IPS-15b (cell line): ENCODE measurements at regions not wholly inside any gene's neighbourhood (a gene's known extent, or its start where the extent isn't known, plus 50 kb on each side); places are given as distances from the start of the nearest gene placed in this dataset.

Experiments
- H3K27me3 ChIP-seq: one replicate; pipeline ENCODE4 v1.6.1; 2013; ENCODE audit warnings: low read length; ENCODE audit not compliant: control insufficient read depth, insufficient read depth
- H3K36me3 ChIP-seq: one replicate; pipeline ENCODE4 v1.6.1; 2013; ENCODE audit warnings: low read length; ENCODE audit not compliant: control insufficient read depth, insufficient read depth
- H3K4me1 ChIP-seq: one replicate; pipeline ENCODE4 v1.6.1; 2013; ENCODE audit warnings: mild to moderate bottlenecking, low read length; ENCODE audit not compliant: control insufficient read depth, insufficient read depth
- H3K4me3 ChIP-seq: one replicate; pipeline ENCODE4 v1.5.1; 2013; ENCODE audit warnings: low read depth, low read length
- H3K9ac ChIP-seq: one replicate; pipeline ENCODE4 v1.6.1; 2013; ENCODE audit warnings: low read depth, mild to moderate bottlenecking, low read length
- H3K9me3 ChIP-seq: one replicate; pipeline ENCODE4 v1.6.1; 2013; ENCODE audit warnings: mild to moderate bottlenecking, low read length; ENCODE audit not compliant: control insufficient read depth, insufficient read depth

DNA sequence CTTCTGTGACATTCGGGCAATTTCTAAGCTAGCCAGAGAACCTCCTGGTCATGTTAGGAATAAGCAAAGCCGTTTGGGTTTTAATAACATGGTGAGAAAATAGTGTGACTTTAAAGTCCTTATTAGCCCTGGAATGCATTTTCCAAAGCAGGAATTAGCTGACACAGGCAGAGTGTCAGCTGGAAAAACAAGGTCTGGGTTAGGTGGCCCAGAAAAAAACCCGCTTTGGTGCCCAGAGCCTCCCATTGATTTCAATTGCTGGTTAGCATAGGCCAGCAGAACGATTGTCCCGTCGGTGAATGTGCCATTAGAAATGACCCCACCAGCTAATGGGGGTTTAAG, 62.1 kb upstream of the CPEB4 start:
- H3K4me3 ChIP-seq, result no peak overlapping the region
- H3K4me1 ChIP-seq, result peaks cover 4% of the 10 kb centered on the region
- H3K36me3 ChIP-seq, result no peaks in the 10 kb centered on the region
- no peaks in the 10 kb centered on the region for H3K9me3 ChIP-seq
- no peak overlapping the region for H3K9ac ChIP-seq
- no peaks in the 10 kb centered on the region for H3K27me3 ChIP-seq

DNA sequence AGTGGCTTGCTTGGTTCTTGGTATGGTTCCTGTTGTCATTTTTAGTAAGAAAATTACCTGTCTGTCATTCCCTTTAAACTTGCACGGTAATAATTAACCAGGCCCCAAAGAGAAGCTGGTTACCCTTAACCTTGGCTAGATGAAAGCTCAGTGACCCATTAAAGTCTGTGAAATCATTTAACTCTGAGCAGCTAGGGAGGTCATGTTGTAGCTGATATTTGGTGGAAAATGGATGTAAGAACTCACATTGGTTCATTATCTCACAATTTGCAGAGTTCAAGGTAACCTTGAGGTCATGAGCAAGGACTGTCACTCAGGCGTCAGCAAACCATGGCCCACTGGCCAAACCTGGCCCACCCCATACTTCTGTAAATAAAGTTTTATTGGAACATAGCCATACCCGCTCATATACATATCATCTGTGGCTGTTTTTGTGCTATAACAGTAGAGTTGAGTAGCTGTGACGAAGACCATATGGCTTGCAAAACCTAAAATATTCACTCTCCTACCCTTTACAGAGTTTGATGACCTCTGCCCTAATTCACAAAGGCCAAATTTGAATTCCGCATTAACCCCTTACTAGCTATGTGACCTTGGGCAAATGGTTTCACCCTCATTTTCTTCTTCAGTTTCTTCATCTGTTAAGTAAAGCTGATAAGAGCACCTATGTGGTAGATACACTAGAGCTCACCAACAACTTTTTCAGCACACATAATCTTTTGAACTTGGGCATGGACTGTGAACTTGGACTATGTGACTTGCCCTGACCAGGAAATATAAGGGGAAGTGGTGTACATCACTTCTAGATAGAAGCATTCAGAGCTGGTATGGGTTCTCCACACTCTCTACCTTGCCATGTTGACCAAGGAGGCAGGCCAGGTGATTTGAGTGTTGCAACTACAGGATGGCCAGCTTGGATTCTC, 61.5 kb upstream of the CPEB4 start:
- Histone ChIP-seq H3K4me1 (no peaks in the 10 kb centered on the region), H3K9ac (no peak overlapping the region), H3K9me3 (no peaks in the 10 kb centered on the region), H3K36me3 (no peaks in the 10 kb centered on the region), H3K27me3 (no peaks in the 10 kb centered on the region), H3K4me3 (no peak overlapping the region)

DNA sequence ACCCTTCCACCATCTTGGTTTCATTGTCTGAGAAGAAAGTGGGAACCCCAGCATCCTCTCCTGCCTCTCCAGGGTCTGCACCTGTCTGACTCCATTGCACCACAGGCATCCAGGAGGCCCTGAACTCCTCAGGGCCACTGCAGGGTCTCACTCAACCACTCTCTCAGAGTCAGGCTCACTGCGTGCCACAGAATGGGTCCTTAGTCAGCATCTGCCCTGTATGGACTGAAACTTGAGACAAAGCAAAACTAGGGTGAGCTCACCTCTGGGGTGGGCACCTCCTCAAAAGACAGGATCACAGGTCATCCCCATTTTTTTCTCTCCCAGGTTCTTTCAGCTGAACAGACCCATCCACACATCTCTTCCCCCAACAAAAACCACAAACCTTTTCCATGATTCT, 59.2 kb upstream of the CPEB4 start:
- Histone ChIP-seq H3K4me1 (no peaks in the 10 kb centered on the region), H3K9me3 (no peaks in the 10 kb centered on the region), H3K4me3 (no peak overlapping the region), H3K36me3 (no peaks in the 10 kb centered on the region), H3K9ac (no peak overlapping the region), H3K27me3 (no peaks in the 10 kb centered on the region)

DNA sequence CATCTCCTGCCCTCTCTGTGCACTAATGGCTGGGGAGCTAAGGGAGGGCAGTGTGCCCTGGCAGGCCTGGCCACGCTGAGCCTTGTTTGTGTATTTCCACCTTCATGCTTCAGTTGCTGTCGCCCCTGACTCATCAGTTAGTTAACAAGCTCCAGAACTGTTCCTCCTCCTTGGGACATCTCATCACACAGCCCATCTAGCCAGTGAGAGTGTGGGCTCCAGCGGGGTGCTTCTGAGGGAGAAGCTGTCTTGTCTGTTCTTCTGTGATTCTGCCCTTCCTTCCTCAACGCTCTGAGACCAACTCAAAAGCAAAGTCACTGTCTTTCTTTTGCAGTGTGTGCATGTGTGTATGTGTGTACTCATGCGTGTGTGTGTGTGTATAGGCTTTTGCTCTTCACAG, 58.3 kb upstream of the CPEB4 start:
- Histone ChIP-seq H3K4me1 (no peaks in the 10 kb centered on the region), H3K27me3 (no peaks in the 10 kb centered on the region), H3K9me3 (no peaks in the 10 kb centered on the region), H3K36me3 (no peaks in the 10 kb centered on the region), H3K4me3 (no peak overlapping the region), H3K9ac (no peak overlapping the region)

DNA sequence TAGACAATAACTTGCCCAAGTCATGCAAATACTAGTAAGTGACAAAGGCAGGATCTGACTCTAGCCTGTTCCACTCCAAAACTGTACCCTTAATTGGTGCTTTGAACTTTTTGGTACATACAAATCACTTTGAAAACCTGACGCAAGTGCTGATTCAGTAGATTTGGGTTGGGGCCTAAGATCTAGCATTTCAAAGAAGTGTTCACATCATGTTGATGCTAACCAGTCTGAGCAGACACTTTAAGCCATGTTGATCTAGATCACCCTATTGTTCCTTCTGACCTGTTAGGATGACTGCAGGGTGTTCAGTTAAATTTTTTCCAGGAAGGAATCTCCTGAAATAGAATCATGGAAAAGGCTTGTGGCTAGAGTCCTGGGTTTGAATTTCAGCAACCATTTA, 57.7 kb upstream of the CPEB4 start:
- Histone ChIP-seq H3K9me3 (no peaks in the 10 kb centered on the region), H3K27me3 (no peaks in the 10 kb centered on the region), H3K4me3 (no peak overlapping the region), H3K4me1 (no peaks in the 10 kb centered on the region), H3K36me3 (no peaks in the 10 kb centered on the region), H3K9ac (no peak overlapping the region)

DNA sequence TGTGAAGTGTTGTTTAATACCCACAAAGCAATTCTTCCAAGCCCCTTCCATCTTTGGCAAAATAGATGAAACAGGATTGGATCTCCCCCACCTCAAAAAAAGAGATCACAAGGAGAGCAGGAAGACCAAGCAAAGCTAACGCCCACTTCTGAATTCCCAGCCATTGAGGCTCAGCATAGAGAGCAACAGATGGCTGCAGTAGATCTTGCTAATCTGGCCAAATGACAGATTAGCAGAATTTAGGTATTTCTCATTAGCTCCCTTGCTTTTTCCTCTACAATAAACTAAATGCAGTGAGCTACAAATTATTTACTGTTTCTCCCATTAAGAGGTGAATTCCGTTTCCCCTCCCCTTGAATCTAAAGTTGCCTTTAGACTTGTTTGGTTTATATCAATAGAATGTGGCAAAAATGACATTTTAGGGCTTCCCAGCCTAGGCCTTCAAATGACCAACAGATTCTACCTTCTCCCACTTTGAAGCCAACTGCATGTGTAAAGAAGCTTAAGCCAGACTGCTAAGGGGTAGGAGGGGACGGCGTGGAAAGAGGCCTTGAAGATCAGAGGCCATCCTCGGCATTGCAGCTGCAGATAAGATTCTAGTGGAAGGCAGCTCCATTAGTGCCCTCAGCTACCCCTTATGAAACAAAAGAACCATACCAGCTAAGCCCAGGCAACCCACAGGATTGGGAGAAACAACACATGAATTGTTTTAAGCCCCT, 56.8 kb upstream of the CPEB4 start:
- Histone ChIP-seq H3K4me3 (no peak overlapping the region), H3K27me3 (no peaks in the 10 kb centered on the region), H3K9ac (no peak overlapping the region), H3K9me3 (no peaks in the 10 kb centered on the region), H3K36me3 (no peaks in the 10 kb centered on the region), H3K4me1 (no peaks in the 10 kb centered on the region)

DNA sequence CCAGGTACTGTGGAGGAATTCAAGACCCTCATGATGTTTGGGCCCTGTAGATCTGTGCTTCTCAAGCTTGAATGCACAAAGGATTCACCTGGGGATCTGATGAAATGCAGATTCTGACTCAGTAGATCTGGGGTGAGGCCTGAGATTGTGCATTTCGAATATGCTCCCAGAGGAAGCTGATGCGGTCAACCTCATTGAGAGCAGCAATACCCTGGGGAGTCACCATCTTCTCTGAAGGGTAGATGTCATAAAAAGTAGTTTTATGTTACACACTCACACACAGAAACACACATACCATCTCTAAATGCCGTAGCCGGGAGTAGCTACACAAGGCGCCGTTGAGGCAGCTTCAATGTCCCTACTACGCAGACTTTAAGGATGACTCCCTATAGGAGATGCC, 55.8 kb upstream of the CPEB4 start:
- no peaks in the 10 kb centered on the region for H3K36me3 ChIP-seq
- H3K9ac ChIP-seq, result no peak overlapping the region
- no peaks in the 10 kb centered on the region for H3K27me3 ChIP-seq
- no peaks in the 10 kb centered on the region for H3K9me3 ChIP-seq
- H3K4me1 ChIP-seq, result no peaks in the 10 kb centered on the region
- H3K4me3 ChIP-seq, result no peak overlapping the region

DNA sequence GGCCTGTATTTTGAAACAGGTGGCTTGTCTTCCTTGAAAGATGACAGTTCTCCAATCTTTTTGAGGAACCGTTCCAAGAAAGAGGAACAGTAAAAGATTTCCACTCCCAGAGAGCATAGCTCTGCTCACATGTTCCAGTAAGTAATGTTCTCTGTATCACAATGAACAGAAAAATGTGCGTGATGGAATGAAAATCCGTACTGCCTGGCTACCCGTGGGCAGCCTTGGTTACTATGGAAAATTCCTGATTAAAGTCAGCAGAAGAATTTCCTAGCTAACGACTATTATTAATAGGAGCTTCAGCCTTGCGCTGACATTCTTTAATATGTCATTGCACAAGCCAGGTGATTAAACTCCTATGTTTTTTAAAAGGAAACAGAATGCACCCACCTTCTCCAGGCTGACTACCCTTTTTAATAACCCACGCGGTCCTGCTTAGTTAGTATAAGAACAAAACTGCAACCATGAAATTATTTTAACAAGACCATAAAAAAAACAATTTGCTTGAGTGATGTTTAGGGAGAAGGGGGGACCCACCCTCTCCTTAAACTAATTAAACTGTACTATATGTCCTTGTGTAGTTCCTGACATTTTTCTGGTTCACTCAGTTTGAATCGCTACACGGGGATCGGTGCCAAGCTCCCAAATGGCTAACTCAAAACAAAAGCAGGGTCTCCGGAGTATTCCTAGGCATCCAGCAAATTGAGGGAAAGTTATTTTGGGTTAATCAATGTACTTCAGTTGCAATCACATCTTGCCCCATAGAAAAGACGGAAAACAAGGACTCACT, 54.8 kb upstream of the CPEB4 start:
- Histone ChIP-seq H3K27me3 (no peaks in the 10 kb centered on the region), H3K4me3 (no peak overlapping the region), H3K9me3 (no peaks in the 10 kb centered on the region), H3K9ac (no peak overlapping the region), H3K36me3 (no peaks in the 10 kb centered on the region), H3K4me1 (no peaks in the 10 kb centered on the region)

DNA sequence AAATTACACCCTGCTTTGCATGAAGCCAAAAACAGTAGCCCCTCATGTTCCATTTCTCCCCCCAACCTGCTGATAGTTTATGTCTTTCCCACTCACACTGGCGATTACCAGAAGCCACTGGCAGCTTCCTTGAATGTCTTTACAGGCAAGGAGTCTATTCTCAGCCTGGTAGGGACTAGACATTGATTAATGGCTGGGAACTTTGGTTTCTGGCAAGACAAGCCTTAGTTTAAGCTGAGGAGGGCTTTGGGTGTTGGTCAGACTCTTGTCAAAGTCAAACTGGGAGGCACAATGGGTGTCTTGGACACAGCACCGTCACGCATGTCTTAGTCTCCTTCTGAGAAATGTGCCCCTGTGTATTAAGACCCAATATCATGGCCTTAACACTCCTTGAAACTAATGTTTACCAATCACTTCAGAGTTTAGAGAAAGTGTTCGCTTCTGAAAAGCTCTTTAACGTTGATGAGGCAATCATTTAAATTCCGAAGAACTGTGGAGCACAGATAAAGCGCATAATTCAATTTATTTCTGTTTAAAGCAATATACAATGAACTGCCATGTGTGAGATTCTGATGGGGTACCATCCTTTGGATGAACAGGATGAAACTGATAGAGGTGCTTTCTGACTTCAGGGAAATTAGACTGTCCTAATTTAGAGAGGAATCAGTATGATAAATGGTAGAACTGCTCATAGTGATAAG, 53.9 kb upstream of the CPEB4 start:
- H3K4me1 ChIP-seq, result no peaks in the 10 kb centered on the region
- H3K36me3 ChIP-seq, result no peaks in the 10 kb centered on the region
- H3K9me3 ChIP-seq, result no peaks in the 10 kb centered on the region
- no peak overlapping the region for H3K9ac ChIP-seq
- no peaks in the 10 kb centered on the region for H3K27me3 ChIP-seq
- no peak overlapping the region for H3K4me3 ChIP-seq

DNA sequence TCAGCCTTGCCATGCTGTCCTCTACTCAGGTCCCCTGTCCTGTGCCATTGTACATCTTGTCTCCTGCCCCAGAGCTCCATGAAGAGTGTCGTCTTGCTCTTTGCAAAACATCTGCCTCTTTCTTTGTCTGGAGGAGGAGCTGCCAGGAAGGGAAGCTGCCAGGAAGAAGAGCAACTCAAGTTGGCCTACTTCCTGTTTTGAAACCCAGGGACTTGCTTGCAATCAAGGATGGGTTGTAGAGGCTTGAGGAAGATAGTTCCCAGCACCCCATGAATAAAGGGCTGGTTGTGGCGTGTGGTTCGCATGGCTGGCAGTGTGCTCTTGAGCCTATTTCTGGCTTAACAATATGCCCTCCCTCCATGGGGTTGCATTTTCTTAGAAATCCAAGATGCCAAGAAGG, 53.0 kb upstream of the CPEB4 start:
- no peaks in the 10 kb centered on the region for H3K4me1 ChIP-seq
- H3K9me3 ChIP-seq, result no peaks in the 10 kb centered on the region
- no peaks in the 10 kb centered on the region for H3K36me3 ChIP-seq
- no peak overlapping the region for H3K9ac ChIP-seq
- no peaks in the 10 kb centered on the region for H3K27me3 ChIP-seq
- H3K4me3 ChIP-seq, result no peak overlapping the region

DNA sequence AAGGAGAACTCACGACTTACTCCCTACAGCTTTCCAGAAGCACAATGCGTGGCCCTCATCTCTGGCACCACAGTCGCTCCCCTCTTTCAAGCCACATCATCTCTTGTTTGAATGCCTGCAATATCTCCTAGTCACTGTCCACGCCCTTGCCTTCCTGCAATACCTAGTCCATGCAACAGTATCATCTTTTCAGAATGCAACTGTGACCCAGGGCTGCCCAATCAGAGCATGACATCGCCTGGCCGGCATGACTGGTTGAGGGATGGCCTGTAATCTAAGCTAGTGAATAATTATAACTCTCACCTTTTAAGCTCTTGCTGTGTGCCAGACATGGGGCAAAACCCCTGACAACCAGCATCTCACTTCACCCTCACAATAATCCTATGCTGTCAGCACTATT, 52.5 kb upstream of the CPEB4 start:
- H3K36me3 ChIP-seq, result no peaks in the 10 kb centered on the region
- H3K9me3 ChIP-seq, result no peaks in the 10 kb centered on the region
- H3K4me1 ChIP-seq, result no peaks in the 10 kb centered on the region
- no peak overlapping the region for H3K9ac ChIP-seq
- no peaks in the 10 kb centered on the region for H3K27me3 ChIP-seq
- no peak overlapping the region for H3K4me3 ChIP-seq
